ENCODE measurements at regions not wholly inside any gene's neighbourhood (a gene's known extent, or its start where the extent isn't known, plus 50 kb on each side); places are given as distances from the start of the nearest gene placed in this dataset.
"Not testable (repeated sequence)": the region's sequence is repeated elsewhere in the genome, so short reads cannot be mapped to it uniquely, and the experiment has no call there.

DNA sequence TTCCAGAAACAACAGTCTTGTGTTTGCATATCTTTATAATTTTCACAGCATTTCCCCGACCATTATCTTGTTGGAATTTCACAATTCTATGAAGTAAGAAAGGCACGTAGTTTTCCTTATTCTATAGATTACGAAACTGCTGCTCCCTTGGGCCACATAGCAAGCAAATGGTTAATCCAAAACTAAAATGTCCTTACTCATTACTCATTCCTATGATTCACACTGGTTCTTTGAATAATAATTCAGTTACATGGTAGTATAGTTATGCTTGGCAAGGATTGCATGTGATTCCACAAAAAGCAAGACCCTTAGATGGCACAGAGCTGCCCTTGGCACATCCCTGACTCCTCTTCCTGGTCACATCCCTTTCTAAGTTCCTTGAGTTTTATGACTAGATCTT lies 51.2 kb downstream of the OR13H1 start:
- no peak for DNase-seq

GRCh38 chrX:131607792-131608369 lies 64.0 kb downstream of the OR13H1 start:
- no peak for DNase-seq

GRCh38 chrX:131609480-131609879 lies 65.6 kb downstream of the OR13H1 start:
- DNase-seq = no peak

- no peak for DNase-seq
These were observed 69.4 kb downstream of the OR13H1 start for GRCh38 chrX:131613260-131613659.

GRCh38 chrX:131614241-131614640 lies 70.4 kb downstream of the OR13H1 start:
- no peak for DNase-seq

DNA sequence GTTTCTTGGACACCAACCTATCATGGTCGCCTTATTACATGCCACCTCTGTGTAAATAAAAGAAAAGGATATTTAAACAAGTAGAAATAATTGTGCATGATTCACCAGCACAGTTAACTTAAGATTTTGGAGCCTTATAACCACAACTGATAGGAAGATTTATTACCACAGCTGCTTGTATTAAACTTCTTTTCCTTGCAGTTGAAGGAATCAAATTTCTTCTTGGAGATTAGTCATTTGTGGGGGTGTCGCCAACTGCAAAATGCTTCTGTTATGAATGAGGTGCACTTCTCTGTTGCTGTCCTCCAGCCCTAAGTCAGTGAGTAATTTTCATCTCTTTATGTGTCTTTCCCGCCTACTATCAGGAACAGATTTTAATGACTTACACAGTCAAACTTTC lies 73.3 kb downstream of the OR13H1 start:
- DNase-seq = no peak

- DNase-seq = no peak
These were observed 77.8 kb downstream of the OR13H1 start for GRCh38 chrX:131621650-131622049.

GRCh38 chrX:131626681-131627296 lies 82.9 kb downstream of the OR13H1 start:
- DNase-seq = no peak

DNA sequence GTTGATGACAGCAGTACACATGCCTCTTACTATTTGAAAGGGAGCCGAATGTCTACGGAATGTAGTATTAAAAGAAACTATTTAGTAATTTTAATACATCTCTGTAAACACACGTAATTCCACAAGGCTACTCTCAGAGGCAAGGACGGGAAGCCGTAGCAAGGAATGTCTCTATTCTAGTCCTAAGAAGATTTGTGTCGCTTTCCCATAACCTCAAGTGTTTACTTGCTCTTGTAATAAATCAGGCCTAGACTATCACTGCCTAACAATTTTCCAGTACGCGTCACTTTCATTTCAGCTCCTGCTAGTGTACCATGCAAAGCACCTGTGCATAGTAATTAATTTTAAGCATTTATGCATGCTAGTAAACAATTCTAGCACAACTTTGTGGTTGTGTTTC lies 86.7 kb downstream of the OR13H1 start:
- no peak for DNase-seq

- DNase-seq = peak; percentile 65
These were observed 89.5 kb downstream of the OR13H1 start for GRCh38 chrX:131633285-131633917.

GRCh38 chrX:131634900-131635299 lies 91.0 kb downstream of the OR13H1 start:
- DNase-seq = no peak

- DNase-seq = no peak
These were observed 102.2 kb downstream of the OR13H1 start for GRCh38 chrX:131646106-131646505.

DNA sequence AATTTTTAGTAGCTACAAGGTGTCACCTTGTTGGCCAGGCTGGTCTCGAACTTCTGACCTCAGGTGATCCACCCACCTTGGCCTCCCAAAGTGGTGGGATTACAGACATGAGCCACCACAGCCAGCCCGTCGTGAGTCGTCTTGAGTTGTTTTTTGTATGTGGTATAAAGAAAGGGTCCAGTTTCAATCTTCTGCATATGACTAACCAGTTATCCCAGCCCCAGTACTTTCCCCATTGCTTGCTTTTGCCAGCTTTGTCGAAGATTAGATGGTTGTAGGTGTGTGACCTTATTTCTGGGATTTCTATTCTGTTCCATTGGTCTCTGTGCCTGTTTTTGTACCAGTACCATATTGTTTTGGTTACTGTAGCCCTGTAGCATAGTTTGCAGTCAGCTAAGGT lies 105.9 kb downstream of the OR13H1 start:
- DNase-seq = no peak

DNA sequence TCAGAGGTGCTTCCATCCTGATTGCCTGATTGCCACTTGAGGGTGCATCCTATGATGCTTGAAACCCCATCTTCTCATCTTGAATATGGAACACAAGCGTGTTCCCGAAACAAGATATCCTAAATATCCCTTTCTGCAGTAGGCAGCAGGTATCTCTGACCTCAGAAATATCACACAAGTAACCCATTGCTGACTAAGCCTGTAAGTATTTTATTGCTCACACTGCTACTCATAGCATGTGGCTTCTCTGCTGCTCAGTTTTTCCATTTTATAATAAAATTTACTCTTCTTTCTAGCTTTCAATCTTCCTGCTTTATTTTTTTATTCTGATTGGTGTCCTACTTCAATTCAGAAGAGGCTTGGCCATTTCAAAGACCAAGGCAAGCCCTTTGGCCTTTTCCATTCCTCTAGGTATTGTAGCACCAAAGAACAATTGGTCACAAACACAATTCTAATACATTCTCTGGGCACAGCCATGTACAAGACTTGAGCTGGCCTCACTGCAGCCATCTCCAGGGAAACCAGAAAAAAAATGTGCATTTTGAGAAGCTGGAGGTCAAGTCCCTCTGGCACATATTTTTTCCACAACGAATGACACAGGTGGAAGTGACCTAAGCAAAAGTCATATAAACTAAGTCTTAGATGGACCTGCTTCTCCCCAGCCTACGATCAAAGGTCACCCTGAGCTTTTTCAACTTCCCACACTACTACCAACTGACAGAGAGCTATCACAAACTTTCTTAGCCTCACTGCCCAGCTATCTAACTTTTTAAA lies 107.0 kb downstream of the OR13H1 start:
- DNase-seq = no peak

GRCh38 chrX:131663726-131664125 lies 119.9 kb downstream of the OR13H1 start:
- not testable (repeated sequence) for DNase-seq

DNA sequence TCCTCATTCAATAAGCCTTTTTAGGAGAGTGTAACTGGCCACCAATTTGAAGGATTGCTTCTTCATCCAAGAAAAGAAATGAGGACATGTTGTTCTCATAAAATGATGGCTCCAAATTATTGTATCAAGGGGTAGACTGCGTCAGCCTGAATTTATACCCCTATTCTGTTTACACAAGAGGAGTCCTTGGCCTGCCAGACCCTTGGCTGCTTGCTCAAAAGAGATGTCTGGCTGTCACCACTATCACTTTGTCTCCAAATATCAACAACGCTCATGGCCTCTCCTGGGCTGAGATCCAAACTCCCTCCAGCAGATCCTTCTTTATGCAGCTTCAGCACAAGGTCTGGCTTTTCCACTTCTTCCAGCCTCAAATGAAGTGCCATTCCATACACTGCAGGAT lies 127.9 kb downstream of the OR13H1 start:
- DNase-seq = no peak

- DNase-seq = peak; percentile 43
These were observed 131.8 kb downstream of the OR13H1 start for GRCh38 chrX:131675596-131676194.

DNA sequence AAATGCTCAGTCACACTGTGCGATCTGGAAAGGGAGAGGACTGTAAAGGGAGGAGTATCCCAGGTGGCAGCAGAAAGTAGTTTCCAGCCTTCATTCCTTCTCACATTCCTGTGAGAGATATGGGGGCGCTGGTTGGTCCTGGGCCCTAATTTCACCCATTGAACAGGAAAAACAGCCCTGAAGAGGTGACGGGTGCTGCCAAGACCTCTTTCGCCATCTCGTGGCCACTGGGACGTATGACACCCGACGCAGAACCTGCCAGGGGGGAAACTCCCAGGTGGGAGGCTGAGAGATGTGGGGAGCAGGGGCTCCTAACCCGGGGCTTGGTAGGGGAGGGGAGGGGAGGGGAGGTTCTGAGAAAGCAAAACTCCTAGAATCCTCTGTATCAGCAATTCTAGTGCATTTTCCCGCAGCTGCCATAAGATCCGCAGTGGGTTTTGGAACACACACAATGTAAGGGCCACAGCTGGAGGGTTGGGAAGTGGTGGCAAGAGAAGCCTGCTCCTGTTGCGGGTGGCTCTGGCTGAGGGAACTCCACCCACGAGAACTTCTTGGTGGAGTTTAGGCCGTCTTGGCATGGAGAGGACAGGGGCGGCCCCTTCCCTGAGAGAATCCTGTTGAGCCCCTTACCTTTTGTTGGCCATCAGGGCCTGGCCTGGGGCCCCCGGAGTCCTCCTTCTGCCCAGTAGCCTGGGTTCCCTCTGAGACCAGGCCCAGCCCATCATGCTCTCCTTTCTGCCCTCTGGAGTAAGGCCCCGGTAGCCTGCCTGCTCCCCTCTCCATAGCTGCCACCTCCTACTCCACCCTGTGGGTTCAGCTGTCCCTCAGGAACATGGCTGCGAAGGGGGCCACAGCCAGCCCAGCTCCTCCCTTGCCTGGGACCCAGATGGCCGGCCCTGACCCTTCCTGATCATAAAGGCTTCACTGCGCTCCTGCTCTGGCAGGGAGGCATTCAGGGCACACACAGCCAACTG lies 134.1 kb downstream of the OR13H1 start:
- peak; percentile 56 for DNase-seq

- DNase-seq = not testable (repeated sequence)
These were observed 138.9 kb downstream of the OR13H1 start for GRCh38 chrX:131682735-131683134.

DNA sequence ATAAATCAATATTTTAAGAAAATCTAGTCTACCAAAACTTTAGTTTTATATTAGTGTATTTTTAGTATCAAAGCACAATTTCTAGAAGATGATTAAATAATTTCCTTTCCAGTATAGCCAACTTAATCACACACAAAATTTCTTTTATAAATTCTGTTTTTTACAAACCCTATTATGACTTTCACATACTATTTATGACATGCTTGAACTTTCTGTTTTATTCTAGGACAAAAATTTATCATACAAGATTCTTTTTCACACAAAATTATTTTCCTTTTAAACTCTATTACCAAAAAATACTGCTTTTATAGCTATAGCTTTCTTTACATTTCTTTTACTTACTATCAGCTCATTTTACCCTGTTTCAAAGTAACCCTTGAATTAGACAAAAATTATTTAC lies 149.5 kb downstream of the OR13H1 start:
- DNase-seq = no peak

GRCh38 chrX:131696989-131697388 lies 153.1 kb downstream of the OR13H1 start:
- not testable (repeated sequence) for DNase-seq

- DNase-seq = no peak
These were observed 159.8 kb downstream of the OR13H1 start for GRCh38 chrX:131703646-131704045.

All from hematopoietic multipotent progenitor cell treated with erythropoietin and hydrocortisone succinate and interleukin-3 and kit ligand, for 4 days (in vitro differentiated cells).